HepG2 (cell line): ENCODE measurements at regions not wholly inside any gene's neighbourhood (a gene's known extent, or its start where the extent isn't known, plus 50 kb on each side); places are given as distances from the start of the nearest gene placed in this dataset.

Experiments used
- ATAC-seq: fragments of 200-7000 bp; cut with Tn5 transposase; 3 replicates; pipeline ENCODE4 v1.9.1; 2020; ENCODE audit warnings: mild to moderate bottlenecking, moderate library complexity
- BruUV-seq: library from RNA; stranded (reverse); fragments of 400-500 nt; replicated peaks from 2 replicates; lab custom pipeline; 2021; lab: Mats Ljungman, UMichigan
- CTCF ChIA-PET: fragments of 300-600 bp; formaldehyde crosslinking; extraction: SDS; loops from one replicate; lab custom pipeline; 2021; ENCODE audit warnings: low total read pairs, inconsistent platforms, low intra/inter-chr PET ratio; lab: Yijun Ruan, JAX
- POLR2A ChIA-PET: fragments of 350-600 bp; sonication (Branson Sonifier 250); formaldehyde crosslinking; loops from one replicate; lab custom pipeline; 2020; ENCODE audit warnings: antibody characterized with exemption, inconsistent platforms; lab: Yijun Ruan, JAX
- DNase-seq: peaks from one replicate; pipeline ENCODE4 v3.0.0-alpha.2; 2015; ENCODE audit warnings: low spot score
- FAIRE-seq: peaks from 3 replicates; lab custom pipeline; 2011; peaks lifted over from hg19 to GRCh38; lab: Jason Lieb, UNC
- H2AFZ ChIP-seq: one replicate; pipeline ENCODE4 v1.6.1; 2011; ENCODE audit warnings: low read length, inconsistent platforms
- H3K27ac ChIP-seq: fragments of 300-600 bp; 3 replicates; pipeline ENCODE4 v1.8.0; 2011; ENCODE audit warnings: mixed run types, mild to moderate bottlenecking, mixed read lengths, low read length, inconsistent platforms; ENCODE audit not compliant: insufficient read depth; ENCODE audit errors: extremely low read length
- H3K27me3 ChIP-seq, 2 experiments: fragments of 200-600 bp in 1 of 2; 2 replicates in 1 of 2; 3 replicates in 1 of 2; pipeline versions ENCODE4 v1.6.0 to v1.8.0; 2011; ENCODE audit warnings: low read length in 2 of 2, mild to moderate bottlenecking in 2 of 2, moderate library complexity in 2 of 2, inconsistent platforms in 1 of 2; ENCODE audit not compliant: insufficient read depth in 2 of 2, control insufficient read depth in 1 of 2
- H3K36me3 ChIP-seq, 2 experiments: fragments of 200-600 bp in 1 of 2; replicated peaks in 1 of 2; 2 replicates in 1 of 2; 3 replicates in 1 of 2; pipeline versions ENCODE4 v1.5.1 to v1.8.0; 2011; ENCODE audit warnings: low read length in 2 of 2, inconsistent platforms in 1 of 2; ENCODE audit not compliant: insufficient read depth in 2 of 2, control insufficient read depth in 1 of 2
- H3K4me1 ChIP-seq: 2 replicates; pipeline ENCODE4 v1.5.1; 2012; ENCODE audit warnings: low read length, inconsistent platforms; ENCODE audit not compliant: insufficient read depth
- H3K4me2 ChIP-seq: 2 replicates; pipeline ENCODE4 v1.6.0; 2011; ENCODE audit warnings: low read depth, low read length, inconsistent platforms
- H3K4me3 ChIP-seq, 3 experiments: fragments of 200-600 bp in 1 of 3; sonication (generic), shearing (Covaris generic) in 1 of 3; replicated peaks in 1 of 3; 2 replicates each; pipeline ENCODE4 v1.5.1; 2011 to 2016; ENCODE audit warnings: low read length in 3 of 3, inconsistent platforms in 2 of 3, low read depth in 2 of 3, mild to moderate bottlenecking in 2 of 3, control low read depth in 1 of 3, mixed read lengths in 1 of 3; ENCODE audit not compliant: insufficient read depth in 1 of 3
- H3K79me2 ChIP-seq: one replicate; pipeline ENCODE4 v1.6.1; 2011; ENCODE audit warnings: low read length, inconsistent platforms; ENCODE audit not compliant: insufficient read depth
- H3K9ac ChIP-seq: 2 replicates; pipeline ENCODE4 v1.6.0; 2011; ENCODE audit warnings: mild to moderate bottlenecking, low read depth, low read length, inconsistent platforms; ENCODE audit not compliant: insufficient read depth
- H3K9me3 ChIP-seq: 2 replicates; pipeline ENCODE4 v1.5.1; 2012; ENCODE audit warnings: mild to moderate bottlenecking, low read length
- H4K20me1 ChIP-seq: 2 replicates; pipeline ENCODE4 v1.6.0; 2011; ENCODE audit warnings: inconsistent platforms, mild to moderate bottlenecking, low read length, moderate library complexity; ENCODE audit not compliant: insufficient read depth
- ADNP ChIP-seq: sonication (generic); formaldehyde crosslinking; IDR thresholded peaks from 2 replicates; pipeline ENCODE4 v1.4.0; 2020; ENCODE audit warnings: missing genetic modification reagents
- BCL6 ChIP-seq: IDR thresholded peaks from 2 replicates; pipeline ENCODE4 v1.6.1; 2016; ENCODE audit warnings: missing genetic modification reagents, missing compliant biosample characterization
- FOSL1 ChIP-seq: sonication (generic); formaldehyde crosslinking; IDR thresholded peaks from 2 replicates; pipeline ENCODE4 v1.9.0; 2021; ENCODE audit warnings: missing genetic modification reagents, borderline replicate concordance
- HOXA5 ChIP-seq: sonication (generic); formaldehyde crosslinking; IDR thresholded peaks from 2 replicates; pipeline ENCODE4 v1.4.0; 2020; ENCODE audit warnings: missing genetic modification reagents
- IKZF4 ChIP-seq: sonication (generic); formaldehyde crosslinking; IDR thresholded peaks from 2 replicates; pipeline ENCODE4 v1.5.1; 2020; ENCODE audit warnings: borderline replicate concordance, mild to moderate bottlenecking, low read depth, missing genetic modification reagents; ENCODE audit errors: not compliant biosample characterization
- IRF1 ChIP-seq: sonication (generic); formaldehyde crosslinking; IDR thresholded peaks from 2 replicates; pipeline ENCODE4 v1.4.0; 2020; ENCODE audit warnings: low read depth, mild to moderate bottlenecking, missing genetic modification reagents
- KLF12 ChIP-seq: sonication (generic); formaldehyde crosslinking; IDR thresholded peaks from 2 replicates; pipeline ENCODE4 v1.4.0; 2020; ENCODE audit warnings: missing genetic modification reagents, borderline replicate concordance
- MBD4 ChIP-seq: IDR thresholded peaks from 2 replicates; pipeline ENCODE4 v1.6.1; 2012; ENCODE audit warnings: low read length, inconsistent platforms, borderline replicate concordance
- NBN ChIP-seq: fragments of 450-650 bp; conservative IDR thresholded peaks from 2 replicates; pipeline ENCODE4 v1.6.1; 2017
- NFYC ChIP-seq: IDR thresholded peaks from 2 replicates; pipeline ENCODE4 v1.6.1; 2016; ENCODE audit warnings: missing genetic modification reagents, missing compliant biosample characterization
- RAD51 ChIP-seq: fragments of 450-650 bp; IDR thresholded peaks from 2 replicates; pipeline ENCODE4 v1.6.1; 2016; ENCODE audit warnings: borderline replicate concordance
- SP2 ChIP-seq: sonication (generic); formaldehyde crosslinking; IDR thresholded peaks from 2 replicates; pipeline ENCODE4 v1.5.1; 2020; ENCODE audit warnings: mild to moderate bottlenecking, missing genetic modification reagents
- ZBTB38 ChIP-seq: sonication (generic); formaldehyde crosslinking; IDR thresholded peaks from 2 replicates; pipeline ENCODE4 v1.5.1; 2020; ENCODE audit warnings: mild to moderate bottlenecking, missing genetic modification reagents
- ZNF10 ChIP-seq: sonication (generic); formaldehyde crosslinking; IDR thresholded peaks from 2 replicates; pipeline ENCODE4 v1.4.0; 2020; ENCODE audit warnings: mild to moderate bottlenecking, low read depth, missing genetic modification reagents, borderline replicate concordance
- ZNF354B ChIP-seq: sonication (generic); formaldehyde crosslinking; IDR thresholded peaks from 2 replicates; pipeline ENCODE4 v1.8.0; 2022; ENCODE audit warnings: mild to moderate bottlenecking, missing genetic modification reagents
- ZNF558 ChIP-seq: sonication (generic); formaldehyde crosslinking; IDR thresholded peaks from 2 replicates; pipeline ENCODE4 v1.9.0; 2022; ENCODE audit warnings: mild to moderate bottlenecking, missing genetic modification reagents, borderline replicate concordance
- ZNF564 ChIP-seq: sonication (generic); formaldehyde crosslinking; IDR thresholded peaks from 2 replicates; pipeline ENCODE4 v1.8.1; 2023; ENCODE audit warnings: mild to moderate bottlenecking, missing genetic modification reagents
- WGBS: methylation state at CpG from one replicate; pipeline ENCODE4 v1.1.6; 2017; ENCODE audit warnings: low lambda C conversion rate; 5-methylcytosine and 5-hydroxymethylcytosine counted together
- in situ Hi-C: cut with HindIII; loops from 2 replicates; pipeline ENCODE4 v1.10.0; 2017; ENCODE audit warnings: low pct_unique_long_range_greater_than_20kb; ENCODE audit not compliant: extremely low pct_ligation_motif_present
- intact Hi-C: fragments of 100-400 bp; cut with micrococcal nuclease; formaldehyde crosslinking; loops from one replicate; pipeline ENCODE4 v1.10.0; 2022; ENCODE audit not compliant: unreplicated experiment
- TF ChIP-seq, protein P1 (sequence below): sonication (generic); formaldehyde crosslinking; conservative IDR thresholded peaks from 2 replicates; pipeline ENCODE4 v1.4.0; 2020; ENCODE audit warnings: missing genetic modification reagents

- Histone ChIP-seq H3K4me2 (no peak overlapping the region), H3K4me3 (no peak overlapping the region), H3K36me3 (no peaks in the 10 kb centered on the region), H4K20me1 (0 out of 2 replicates have a peak, but pooled peaks cover 3% of the 10 kb centered on the region), H3K79me2 (no peaks in the 10 kb centered on the region), H2AFZ (no peak overlapping the region), H3K9ac (no peak overlapping the region), H3K9me3 (no peaks in the 10 kb centered on the region), H3K27ac (no peak overlapping the region), H3K4me1 (no peaks in the 10 kb centered on the region), H3K27me3 (no peaks in the 10 kb centered on the region)
- no peak for DNase-seq
- POLR2A ChIA-PET = no interaction called here
- intact Hi-C loops (no loop called here), in situ Hi-C loops (no loop called here)
- CTCF ChIA-PET = no interaction called here
- BruUV-seq = no TSS peak
- no peak for ATAC-seq
- TF ChIP-seq RAD51 = no peak
- TF ChIP-seq ZNF558 (CRISPR knock-in tag) = no peak
- no peak for TF ChIP-seq ZNF10
- TF ChIP-seq ZBTB38 = no peak
- TF ChIP-seq, protein P1, sequence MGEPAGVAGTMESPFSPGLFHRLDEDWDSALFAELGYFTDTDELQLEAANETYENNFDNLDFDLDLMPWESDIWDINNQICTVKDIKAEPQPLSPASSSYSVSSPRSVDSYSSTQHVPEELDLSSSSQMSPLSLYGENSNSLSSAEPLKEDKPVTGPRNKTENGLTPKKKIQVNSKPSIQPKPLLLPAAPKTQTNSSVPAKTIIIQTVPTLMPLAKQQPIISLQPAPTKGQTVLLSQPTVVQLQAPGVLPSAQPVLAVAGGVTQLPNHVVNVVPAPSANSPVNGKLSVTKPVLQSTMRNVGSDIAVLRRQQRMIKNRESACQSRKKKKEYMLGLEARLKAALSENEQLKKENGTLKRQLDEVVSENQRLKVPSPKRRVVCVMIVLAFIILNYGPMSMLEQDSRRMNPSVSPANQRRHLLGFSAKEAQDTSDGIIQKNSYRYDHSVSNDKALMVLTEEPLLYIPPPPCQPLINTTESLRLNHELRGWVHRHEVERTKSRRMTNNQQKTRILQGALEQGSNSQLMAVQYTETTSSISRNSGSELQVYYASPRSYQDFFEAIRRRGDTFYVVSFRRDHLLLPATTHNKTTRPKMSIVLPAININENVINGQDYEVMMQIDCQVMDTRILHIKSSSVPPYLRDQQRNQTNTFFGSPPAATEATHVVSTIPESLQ (CRISPR knock-in tag) = no peak
- TF ChIP-seq ZNF354B (CRISPR knock-in tag) = no peak
- TF ChIP-seq NBN = no peak
- no peak for TF ChIP-seq HOXA5 (CRISPR knock-in tag)
- TF ChIP-seq BCL6 (CRISPR knock-in tag) = no peak
- TF ChIP-seq ZNF564 (CRISPR knock-in tag) = no peak
- TF ChIP-seq KLF12 (CRISPR knock-in tag) = no peak
- TF ChIP-seq IRF1 (CRISPR knock-in tag) = no peak
- TF ChIP-seq FOSL1 (CRISPR knock-in tag) = no peak
- TF ChIP-seq IKZF4 (CRISPR knock-in tag) = no peak
- TF ChIP-seq ADNP (CRISPR knock-in tag) = no peak
- no peak for TF ChIP-seq MBD4
- no peak for TF ChIP-seq NFYC (CRISPR knock-in tag)
- TF ChIP-seq SP2 (CRISPR knock-in tag) = no peak
- WGBS = 18% methylated on average over 1 of the region's 1 CpG
- no peak for FAIRE-seq
Measured at GRCh38 chr3:24804095-24804494, 309.4 kb upstream of the THRB start.
